Psoas muscle (tissue), 7 donors: ENCODE measurements at regions not wholly inside any gene's neighbourhood (a gene's known extent, or its start where the extent isn't known, plus 50 kb on each side); places are given as distances from the start of the nearest gene placed in this dataset.

Experiments used
- ATAC-seq, 4 donors: fragments of 200-7000 bp; cut with Tn5 transposase; one replicate each; pipeline ENCODE4 v1.9.1; 2020; ENCODE audit warnings: moderate library complexity in 3 of 4, mild to moderate bottlenecking in 2 of 4
- DNase-seq, 2 donors: peaks; one replicate each; pipeline ENCODE4 v3.0.0-alpha.2; 2020
- H3K27ac ChIP-seq: fragments of 200-600 bp; one replicate; pipeline ENCODE4 v1.8.0; 2022
- H3K27me3 ChIP-seq, 3 donors: fragments of 200-600 bp in 1 of 3; one replicate each; pipeline versions ENCODE4 v1.6.1 to v1.8.0; 2013 to 2022; ENCODE audit warnings: low read length in 2 of 3, mild to moderate bottlenecking in 2 of 3, moderate library complexity in 1 of 3; ENCODE audit not compliant: insufficient read depth in 3 of 3
- H3K36me3 ChIP-seq, 2 donors: fragments of 200-600 bp in 1 of 2; one replicate each; pipeline versions ENCODE4 v1.6.1 to v1.8.0; 2013 to 2022; ENCODE audit warnings: low read depth in 1 of 2, mild to moderate bottlenecking in 1 of 2, moderate library complexity in 1 of 2; ENCODE audit not compliant: insufficient read depth in 1 of 2
- H3K4me1 ChIP-seq: fragments of 200-600 bp; one replicate; pipeline ENCODE4 v1.8.0; 2022
- H3K4me3 ChIP-seq: fragments of 200-600 bp; one replicate; pipeline ENCODE4 v1.8.0; 2022; ENCODE audit warnings: mild to moderate bottlenecking
- H3K9me3 ChIP-seq: fragments of 200-600 bp; one replicate; pipeline ENCODE4 v1.8.0; 2022
- WGBS, 3 donors: extraction: QIAGEN DNeasy Blood & Tissue Kit; methylation state at CpG; one replicate each; pipeline versions ENCODE4 v1.1.6 to v1.1.7; 2013; 5-methylcytosine and 5-hydroxymethylcytosine counted together
- intact Hi-C, 2 donors: fragments of 100-400 bp; cut with DNase I; formaldehyde crosslinking; loops; one replicate each; pipeline versions ENCODE4 v1.11.0 to v1.14.2; 2022
- TF ChIP-seq, protein P1 (sequence below): fragments of 200-600 bp; IDR thresholded peaks from one replicate; pipeline ENCODE4 v1.8.0; 2022; ENCODE audit warnings: antibody characterized with exemption
- donor health status: healthy with polysubstance abuse.
- donor health status: DM: no; HTN: no; CAD: no; lungs with moderate emphysema.
- donor health status: Bipolar disorder and iron deficiency.
- donor health status: healthy.
- donor health status: DM: yes; HTN: yes; CAD: no.
- donor health status: DM: no; HTN: no; CAD: no.
- donor health status: DM: yes; HTN: yes; CAD: no.

DNA sequence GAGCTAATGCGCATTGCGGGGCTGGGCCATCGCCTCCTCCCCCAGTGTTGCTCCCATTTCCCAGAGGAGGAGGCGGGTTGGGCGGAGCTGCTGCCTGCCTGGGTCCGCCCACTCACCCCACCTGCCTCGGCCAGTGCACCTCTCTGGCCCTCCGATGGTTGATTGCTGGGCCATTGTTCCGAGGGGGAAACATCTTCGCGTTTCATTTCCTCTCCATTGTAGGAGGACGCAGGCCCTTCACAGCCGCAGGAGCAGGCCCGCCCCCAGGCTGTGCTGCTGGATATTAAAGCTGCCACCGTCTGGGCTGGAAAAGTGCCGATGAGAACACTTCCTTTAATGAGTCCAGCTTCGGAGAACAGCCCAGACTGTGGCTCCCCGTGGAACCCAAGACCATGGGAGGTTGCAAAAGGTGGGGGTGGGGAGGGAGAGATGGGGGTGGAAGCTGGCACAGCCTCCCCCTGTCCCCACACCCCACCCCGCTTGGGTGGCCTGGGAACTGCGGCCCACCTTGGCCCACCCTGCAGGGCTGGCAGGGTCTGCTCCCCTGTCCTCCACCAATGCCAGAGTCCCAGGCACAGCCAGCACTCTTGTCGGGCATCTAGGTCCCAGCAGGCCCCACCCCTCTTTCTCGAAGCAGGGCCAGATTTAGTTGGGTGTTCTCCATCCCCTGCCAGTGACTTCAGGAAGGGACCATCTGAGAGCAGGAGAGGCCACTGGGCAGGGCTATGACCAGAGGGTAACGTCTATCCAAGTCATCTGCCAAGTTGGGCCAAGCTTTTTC lies 96.6 kb downstream of the ADRA2C start:
- Histone ChIP-seq H3K9me3 (no peaks in the 10 kb centered on the region), H3K27ac (no peak overlapping the region), H3K27me3 (peaks cover 0 to 78% (median 14%) of the 10 kb centered on the region in 3 donors), H3K4me3 (no peak overlapping the region), H3K36me3 (no peaks in the 10 kb centered on the region), H3K4me1 (no peaks in the 10 kb centered on the region)
- ATAC-seq: peak in 3 of 4 donors; percentile 36 to 57 (median 43)
- intact Hi-C loops: no loop called here
- DNase-seq: peak in 1 of 2 donors; percentile 54
- TF ChIP-seq, protein P1, sequence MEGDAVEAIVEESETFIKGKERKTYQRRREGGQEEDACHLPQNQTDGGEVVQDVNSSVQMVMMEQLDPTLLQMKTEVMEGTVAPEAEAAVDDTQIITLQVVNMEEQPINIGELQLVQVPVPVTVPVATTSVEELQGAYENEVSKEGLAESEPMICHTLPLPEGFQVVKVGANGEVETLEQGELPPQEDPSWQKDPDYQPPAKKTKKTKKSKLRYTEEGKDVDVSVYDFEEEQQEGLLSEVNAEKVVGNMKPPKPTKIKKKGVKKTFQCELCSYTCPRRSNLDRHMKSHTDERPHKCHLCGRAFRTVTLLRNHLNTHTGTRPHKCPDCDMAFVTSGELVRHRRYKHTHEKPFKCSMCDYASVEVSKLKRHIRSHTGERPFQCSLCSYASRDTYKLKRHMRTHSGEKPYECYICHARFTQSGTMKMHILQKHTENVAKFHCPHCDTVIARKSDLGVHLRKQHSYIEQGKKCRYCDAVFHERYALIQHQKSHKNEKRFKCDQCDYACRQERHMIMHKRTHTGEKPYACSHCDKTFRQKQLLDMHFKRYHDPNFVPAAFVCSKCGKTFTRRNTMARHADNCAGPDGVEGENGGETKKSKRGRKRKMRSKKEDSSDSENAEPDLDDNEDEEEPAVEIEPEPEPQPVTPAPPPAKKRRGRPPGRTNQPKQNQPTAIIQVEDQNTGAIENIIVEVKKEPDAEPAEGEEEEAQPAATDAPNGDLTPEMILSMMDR: no peak
- WGBS, 3 donors: 29 to 37% (median 31%) methylated on average over 23 of the region's 23 CpGs

- ATAC-seq (no peak), DNase-seq (peak in 1 of 2 donors; percentile 39)
- no peaks in the 10 kb centered on the region for H3K36me3 ChIP-seq
- 74 to 75% (median 74%) methylated on average over 32 to 33 of the region's 33 CpGs for WGBS, 3 donors
- no peaks in the 10 kb centered on the region for H3K4me1 ChIP-seq
- intact Hi-C loops: no loop called here
- TF ChIP-seq, protein P1: no peak
- H3K9me3 ChIP-seq: no peaks in the 10 kb centered on the region
- H3K27me3 ChIP-seq: peaks cover 0 to 71% (median 12%) of the 10 kb centered on the region in 3 donors
- H3K27ac ChIP-seq: no peak overlapping the region
- no peak overlapping the region for H3K4me3 ChIP-seq
Measured at GRCh38 chr4:3863841-3864741, 97.9 kb downstream of the ADRA2C start.

DNA sequence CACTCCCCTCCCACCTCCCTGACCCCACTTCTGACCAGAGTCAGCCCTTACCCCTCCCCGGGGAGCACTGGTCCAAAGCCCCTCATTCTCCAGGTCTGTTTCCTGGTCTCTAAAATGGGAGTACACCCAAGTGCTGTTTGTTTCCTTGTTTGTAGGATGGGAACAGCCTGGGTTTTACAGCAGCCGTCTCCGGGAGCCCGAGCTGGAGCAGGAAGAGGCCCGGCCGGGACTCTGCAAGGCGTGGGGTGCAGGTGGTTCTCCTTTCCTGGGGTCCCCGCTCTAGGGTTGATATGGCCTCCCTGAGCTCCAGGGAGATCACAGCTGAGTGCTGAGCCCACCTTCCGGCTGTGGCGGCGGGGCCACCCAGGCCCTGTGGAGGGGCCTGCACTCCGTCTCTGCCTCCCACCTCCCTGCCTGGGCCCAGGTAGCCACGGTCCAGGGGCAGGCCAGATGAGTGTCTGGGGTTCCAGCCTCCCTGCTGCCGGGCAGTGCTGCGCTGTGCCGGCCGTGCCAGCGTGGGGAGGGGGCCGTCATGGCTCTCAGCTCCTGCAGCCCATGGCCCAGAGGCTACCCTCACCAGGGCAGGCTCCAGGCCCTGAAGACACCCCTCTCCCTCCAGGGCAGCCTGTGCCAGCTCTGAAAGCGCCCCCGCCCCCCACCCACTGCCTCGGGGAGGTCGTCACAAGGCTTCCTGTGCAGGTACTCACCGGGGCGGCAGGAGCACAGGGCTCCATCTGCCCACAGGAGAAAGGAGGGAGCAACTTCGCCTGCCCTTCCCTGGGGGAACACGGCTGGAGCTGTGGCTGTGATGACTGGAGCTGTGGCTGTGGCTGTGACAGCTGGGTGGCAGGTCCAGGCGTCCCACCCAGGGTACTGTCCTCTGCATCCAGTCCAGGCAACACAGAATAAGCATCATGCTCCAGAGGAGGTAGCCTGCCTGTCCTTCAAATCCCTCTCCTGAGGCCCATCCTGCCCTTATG lies 98.8 kb downstream of the ADRA2C start:
- no peaks in the 10 kb centered on the region for H3K4me1 ChIP-seq
- no peaks in the 10 kb centered on the region for H3K36me3 ChIP-seq
- ATAC-seq: no peak
- 77 to 81% (median 79%) methylated on average over 28 of the region's 28 CpGs for WGBS, 3 donors
- H3K27me3 ChIP-seq: peaks cover 0 to 72% (median 8%) of the 10 kb centered on the region in 3 donors
- no peak overlapping the region for H3K4me3 ChIP-seq
- TF ChIP-seq, protein P1: no peak
- peak in 1 of 2 donors; percentile 23 for DNase-seq
- H3K27ac ChIP-seq: no peak overlapping the region
- no peaks in the 10 kb centered on the region for H3K9me3 ChIP-seq
- intact Hi-C loops: no loop called here
